DND-41 (cell line): ENCODE measurements at regions not wholly inside any gene's neighbourhood (a gene's known extent, or its start where the extent isn't known, plus 50 kb on each side); places are given as distances from the start of the nearest gene placed in this dataset.

Experiments used
- ATAC-seq: fragments of 200-7000 bp; cut with Tn5 transposase; 3 replicates; pipeline ENCODE4 v1.9.1; 2021; ENCODE audit warnings: low read depth; ENCODE audit not compliant: insufficient read depth
- DNase-seq: peaks from one replicate; pipeline ENCODE4 v3.0.0-alpha.2; 2020
- H2AFZ ChIP-seq: 2 replicates; pipeline ENCODE4 v1.6.0; 2012; ENCODE audit warnings: low read depth, low read length
- H3K27ac ChIP-seq: 2 replicates; pipeline ENCODE4 v1.5.1; 2012; ENCODE audit warnings: low read length, inconsistent platforms
- H3K27me3 ChIP-seq: fragments of 200-600 bp; sonication (generic); 2 replicates; pipeline ENCODE4 v1.6.0; 2012; ENCODE audit warnings: low read length, mild to moderate bottlenecking, inconsistent platforms; ENCODE audit not compliant: insufficient read depth, poor library complexity
- H3K36me3 ChIP-seq: 2 replicates; pipeline ENCODE4 v1.5.1; 2012; ENCODE audit warnings: low read length, inconsistent platforms; ENCODE audit not compliant: insufficient read depth
- H3K4me1 ChIP-seq: 2 replicates; pipeline ENCODE4 v1.5.1; 2012; ENCODE audit warnings: mild to moderate bottlenecking, low read length; ENCODE audit not compliant: insufficient read depth
- H3K4me2 ChIP-seq: 2 replicates; pipeline ENCODE4 v1.6.0; 2012; ENCODE audit warnings: mild to moderate bottlenecking, moderate library complexity, low read length, inconsistent platforms; ENCODE audit not compliant: insufficient read depth
- H3K4me3 ChIP-seq, 2 experiments: fragments of 200-600 bp in 1 of 2; shearing (Covaris generic) in 1 of 2; 2 replicates each; pipeline ENCODE4 v1.5.1; 2012 to 2016; ENCODE audit warnings: inconsistent platforms in 2 of 2, low read length in 2 of 2, mild to moderate bottlenecking in 2 of 2, low read depth in 1 of 2, moderate library complexity in 1 of 2
- H3K79me2 ChIP-seq: 2 replicates; pipeline ENCODE4 v1.6.0; 2012; ENCODE audit warnings: low read length, inconsistent platforms; ENCODE audit not compliant: insufficient read depth
- H3K9ac ChIP-seq: 2 replicates; pipeline ENCODE4 v1.6.0; 2012; ENCODE audit warnings: low read depth, mild to moderate bottlenecking, inconsistent platforms, low read length, moderate library complexity
- H3K9me3 ChIP-seq: 2 replicates; pipeline ENCODE4 v1.5.1; 2012; ENCODE audit warnings: low read length, moderate library complexity, mild to moderate bottlenecking, inconsistent platforms; ENCODE audit not compliant: insufficient read depth, severe bottlenecking
- H4K20me1 ChIP-seq: 2 replicates; pipeline ENCODE4 v1.6.0; 2012; ENCODE audit warnings: low read length; ENCODE audit not compliant: insufficient read depth
- CTCF ChIP-seq: IDR thresholded peaks from 2 replicates; pipeline ENCODE4 v1.5.1; 2012; ENCODE audit warnings: borderline replicate concordance, low read length, moderate library complexity, mild to moderate bottlenecking; ENCODE audit not compliant: poor library complexity, severe bottlenecking; ENCODE audit errors: extremely low read depth
- EZH2 ChIP-seq: IDR thresholded peaks from 3 replicates; pipeline ENCODE4 v1.6.1; 2012; ENCODE audit warnings: borderline replicate concordance, low read depth, mild to moderate bottlenecking, moderate library complexity, low read length, inconsistent platforms; ENCODE audit not compliant: severe bottlenecking

GRCh38 chr9:78542491-78543181 lies 245.7 kb downstream of the PSAT1 start:
- no peak overlapping the region for H3K27ac ChIP-seq
- no peaks in the 10 kb centered on the region for H3K79me2 ChIP-seq
- H3K4me3 ChIP-seq = no peak overlapping the region
- no peaks in the 10 kb centered on the region for H3K27me3 ChIP-seq
- ATAC-seq (no peak), DNase-seq (no peak)
- no peaks in the 10 kb centered on the region for H4K20me1 ChIP-seq
- no peak overlapping the region for H2AFZ ChIP-seq
- H3K4me2 ChIP-seq = no peak overlapping the region
- TF ChIP-seq EZH2 (no peak), CTCF (no peak)
- H3K9ac ChIP-seq = no peak overlapping the region
- no peaks in the 10 kb centered on the region for H3K36me3 ChIP-seq
- no peaks in the 10 kb centered on the region for H3K4me1 ChIP-seq
- H3K9me3 ChIP-seq = no peaks in the 10 kb centered on the region

- ATAC-seq (no peak), DNase-seq (no peak)
- Histone ChIP-seq H4K20me1 (no peaks in the 10 kb centered on the region), H3K79me2 (no peaks in the 10 kb centered on the region), H3K4me3 (no peak overlapping the region), H3K9ac (no peak overlapping the region), H2AFZ (no peak overlapping the region), H3K27me3 (no peaks in the 10 kb centered on the region), H3K27ac (no peak overlapping the region), H3K9me3 (no peaks in the 10 kb centered on the region), H3K36me3 (no peaks in the 10 kb centered on the region), H3K4me2 (no peak overlapping the region), H3K4me1 (no peaks in the 10 kb centered on the region)
- TF ChIP-seq CTCF (no peak), EZH2 (no peak)
Measured at GRCh38 chr9:78543353-78543752, 246.4 kb downstream of the PSAT1 start.

- H3K9me3 ChIP-seq = no peaks in the 10 kb centered on the region
Measured at GRCh38 chr9:78544230-78544629, 247.3 kb downstream of the PSAT1 start.

More at GRCh38 chr9:78544230-78544629, 247.3 kb downstream of the PSAT1 start:
- Histone ChIP-seq H3K36me3 (no peaks in the 10 kb centered on the region), H3K4me2 (no peak overlapping the region), H3K79me2 (no peaks in the 10 kb centered on the region), H3K27me3 (no peaks in the 10 kb centered on the region), H4K20me1 (no peaks in the 10 kb centered on the region), H3K27ac (no peak overlapping the region), H3K9ac (no peak overlapping the region), H3K4me1 (no peaks in the 10 kb centered on the region), H3K4me3 (no peak overlapping the region), H2AFZ (no peak overlapping the region)
- ATAC-seq (no peak), DNase-seq (no peak)
- TF ChIP-seq CTCF = no peak
- TF ChIP-seq EZH2 = no peak
